Mucosa of stomach (tissue), 1 donor: ENCODE measurements at regions not wholly inside any gene's neighbourhood (a gene's known extent, or its start where the extent isn't known, plus 50 kb on each side); places are given as distances from the start of the nearest gene placed in this dataset.

Experiments
- H3K27me3 ChIP-seq: one replicate; pipeline ENCODE4 v1.7.0; 2013; ENCODE audit warnings: mild to moderate bottlenecking, low read length; ENCODE audit not compliant: control insufficient read depth, insufficient read depth
- H3K36me3 ChIP-seq: one replicate; pipeline ENCODE4 v1.7.0; 2013; ENCODE audit warnings: low read length; ENCODE audit not compliant: control insufficient read depth, insufficient read depth
- H3K4me1 ChIP-seq: one replicate; pipeline ENCODE4 v1.7.0; 2013; ENCODE audit warnings: mild to moderate bottlenecking, low read length; ENCODE audit not compliant: control insufficient read depth, insufficient read depth
- H3K4me3 ChIP-seq: one replicate; pipeline ENCODE4 v1.7.0; 2013; ENCODE audit warnings: low read length
- H3K9ac ChIP-seq: one replicate; pipeline ENCODE4 v1.7.0; 2013; ENCODE audit warnings: mild to moderate bottlenecking, low read length, moderate library complexity
- H3K9me3 ChIP-seq: one replicate; pipeline ENCODE4 v1.7.0; 2013; ENCODE audit warnings: mild to moderate bottlenecking, low read length, moderate library complexity; ENCODE audit not compliant: control insufficient read depth
- donor health status: Pancreatic carcinoma.

GRCh38 chr13:107124129-107124718 is 556.3 kb upstream of the ARGLU1 start:
- H3K27me3 ChIP-seq, result no peaks in the 10 kb centered on the region
- H3K36me3 ChIP-seq, result no peaks in the 10 kb centered on the region
- H3K4me1 ChIP-seq, result no peaks in the 10 kb centered on the region

GRCh38 chr13:107121793-107122192 is 553.9 kb upstream of the ARGLU1 start:
- Histone ChIP-seq H3K36me3 (no peaks in the 10 kb centered on the region), H3K4me3 (no peak overlapping the region), H3K27me3 (no peaks in the 10 kb centered on the region), H3K9me3 (no peaks in the 10 kb centered on the region), H3K4me1 (no peaks in the 10 kb centered on the region), H3K9ac (no peak overlapping the region)

More at GRCh38 chr13:107124129-107124718, 556.3 kb upstream of the ARGLU1 start:
- Histone ChIP-seq H3K4me3 (no peak overlapping the region), H3K9ac (no peak overlapping the region), H3K9me3 (no peaks in the 10 kb centered on the region)

GRCh38 chr13:107119989-107120881 is 552.3 kb upstream of the ARGLU1 start:
- Histone ChIP-seq H3K4me3 (no peak overlapping the region), H3K36me3 (no peaks in the 10 kb centered on the region)

GRCh38 chr13:107118506-107118905 is 550.6 kb upstream of the ARGLU1 start:
- no peak overlapping the region for H3K9ac ChIP-seq
- no peak overlapping the region for H3K4me3 ChIP-seq
- no peaks in the 10 kb centered on the region for H3K36me3 ChIP-seq
- H3K27me3 ChIP-seq, result no peaks in the 10 kb centered on the region
- H3K9me3 ChIP-seq, result no peaks in the 10 kb centered on the region
- H3K4me1 ChIP-seq, result no peaks in the 10 kb centered on the region

More at GRCh38 chr13:107119989-107120881, 552.3 kb upstream of the ARGLU1 start:
- Histone ChIP-seq H3K27me3 (no peaks in the 10 kb centered on the region), H3K9ac (no peak overlapping the region), H3K9me3 (no peaks in the 10 kb centered on the region), H3K4me1 (no peaks in the 10 kb centered on the region)

DNA sequence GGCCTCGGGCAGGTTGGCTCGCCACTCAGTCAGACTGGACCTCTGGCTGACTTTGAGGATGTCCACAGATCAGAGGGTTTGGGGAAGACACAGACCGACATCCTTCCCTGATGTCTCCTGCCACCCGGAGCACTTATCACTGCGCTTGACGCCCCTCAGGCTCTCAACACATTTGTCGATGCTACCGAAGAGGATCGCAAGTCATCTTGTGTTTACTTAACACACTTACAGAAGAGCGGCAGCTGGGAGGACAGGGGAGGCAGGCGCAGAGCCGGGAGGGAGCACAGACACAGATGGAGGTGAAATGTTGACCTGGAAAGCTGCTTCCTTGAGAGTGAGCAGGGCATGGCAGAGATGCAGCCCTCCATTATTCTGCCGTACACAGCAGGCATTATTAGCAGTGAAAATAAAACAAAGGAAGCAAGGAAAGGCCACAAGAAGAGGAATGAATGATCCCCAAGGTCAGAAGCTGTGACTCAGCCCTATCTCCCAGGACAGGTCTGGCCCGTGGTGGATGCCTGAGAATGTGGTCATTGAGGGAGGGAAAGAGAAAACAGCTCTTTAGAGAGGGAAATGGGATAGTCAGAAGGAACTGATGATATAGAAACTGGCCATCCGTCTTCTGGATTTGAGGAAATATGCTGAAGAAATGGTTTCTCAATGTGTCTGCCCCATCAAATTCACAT is 549.5 kb upstream of the ARGLU1 start:
- Histone ChIP-seq H3K9me3 (no peaks in the 10 kb centered on the region), H3K9ac (no peak overlapping the region), H3K4me1 (no peaks in the 10 kb centered on the region), H3K4me3 (no peak overlapping the region), H3K36me3 (no peaks in the 10 kb centered on the region), H3K27me3 (no peaks in the 10 kb centered on the region)

- Histone ChIP-seq H3K36me3 (no peaks in the 10 kb centered on the region), H3K27me3 (no peaks in the 10 kb centered on the region), H3K4me1 (no peaks in the 10 kb centered on the region), H3K4me3 (no peak overlapping the region), H3K9me3 (no peaks in the 10 kb centered on the region), H3K9ac (no peak overlapping the region)
Measured at GRCh38 chr13:107113387-107113786, 545.5 kb upstream of the ARGLU1 start.

DNA sequence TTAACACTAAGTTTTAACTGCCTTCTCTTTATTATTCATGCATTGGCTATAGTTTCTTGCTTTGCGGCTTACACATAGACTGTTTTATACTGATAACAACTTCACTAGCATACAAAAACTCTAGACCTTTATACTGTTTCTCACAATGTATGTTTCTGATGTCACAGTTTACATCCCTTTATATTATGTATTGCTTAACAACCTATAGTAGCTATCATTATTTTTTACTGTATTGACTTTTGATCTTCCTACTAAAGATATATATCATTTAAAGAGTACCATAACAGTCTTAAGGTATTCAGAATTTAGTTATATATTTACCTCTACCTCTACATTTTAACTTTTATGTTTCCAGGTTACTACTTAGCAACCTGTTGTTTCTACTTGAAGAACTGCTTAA is 543.3 kb upstream of the ARGLU1 start:
- Histone ChIP-seq H3K9me3 (no peaks in the 10 kb centered on the region), H3K27me3 (no peaks in the 10 kb centered on the region), H3K9ac (no peak overlapping the region), H3K36me3 (no peaks in the 10 kb centered on the region), H3K4me1 (no peaks in the 10 kb centered on the region), H3K4me3 (no peak overlapping the region)

- H3K9me3 ChIP-seq, result no peaks in the 10 kb centered on the region
- H3K4me3 ChIP-seq, result no peak overlapping the region
- no peaks in the 10 kb centered on the region for H3K4me1 ChIP-seq
- no peaks in the 10 kb centered on the region for H3K27me3 ChIP-seq
- no peak overlapping the region for H3K9ac ChIP-seq
- no peaks in the 10 kb centered on the region for H3K36me3 ChIP-seq
Measured at GRCh38 chr13:107104631-107105030, 536.7 kb upstream of the ARGLU1 start.

- Histone ChIP-seq H3K9ac (no peak overlapping the region), H3K4me3 (no peak overlapping the region), H3K36me3 (no peaks in the 10 kb centered on the region), H3K27me3 (no peaks in the 10 kb centered on the region), H3K9me3 (no peaks in the 10 kb centered on the region), H3K4me1 (no peaks in the 10 kb centered on the region)
Measured at GRCh38 chr13:107102676-107103075, 534.7 kb upstream of the ARGLU1 start.

DNA sequence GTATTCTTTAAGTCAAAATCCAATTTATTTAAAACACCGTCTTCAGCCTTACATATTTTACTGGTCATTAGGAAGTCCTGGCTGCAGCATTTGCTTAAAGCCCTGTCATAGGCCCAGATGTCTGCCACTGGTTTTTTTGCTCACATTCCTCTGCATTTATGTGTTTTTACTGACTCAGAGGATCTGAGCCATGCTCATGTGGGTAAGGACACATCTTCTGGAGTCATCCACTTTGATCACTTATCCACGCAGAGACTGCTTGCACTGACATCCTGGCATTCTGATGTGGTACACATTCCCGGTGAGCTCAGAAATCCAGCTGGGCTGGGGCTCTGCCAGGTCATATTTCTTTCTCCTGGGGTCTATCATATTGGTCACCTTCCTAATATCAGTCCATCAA is 531.7 kb upstream of the ARGLU1 start:
- Histone ChIP-seq H3K36me3 (no peaks in the 10 kb centered on the region), H3K9me3 (no peaks in the 10 kb centered on the region), H3K9ac (no peak overlapping the region), H3K4me1 (no peaks in the 10 kb centered on the region), H3K4me3 (no peak overlapping the region), H3K27me3 (no peaks in the 10 kb centered on the region)

GRCh38 chr13:107097916-107098315 is 530.0 kb upstream of the ARGLU1 start:
- Histone ChIP-seq H3K4me1 (no peaks in the 10 kb centered on the region), H3K9ac (no peak overlapping the region), H3K4me3 (no peak overlapping the region), H3K27me3 (no peaks in the 10 kb centered on the region), H3K9me3 (no peaks in the 10 kb centered on the region), H3K36me3 (no peaks in the 10 kb centered on the region)

GRCh38 chr13:107095876-107096275 is 527.9 kb upstream of the ARGLU1 start:
- Histone ChIP-seq H3K4me3 (no peak overlapping the region), H3K9me3 (no peaks in the 10 kb centered on the region), H3K4me1 (no peaks in the 10 kb centered on the region), H3K9ac (no peak overlapping the region), H3K27me3 (no peaks in the 10 kb centered on the region), H3K36me3 (no peaks in the 10 kb centered on the region)
